CD4-positive, CD25-positive, alpha-beta regulatory T cell (primary cell): ENCODE measurements at regions not wholly inside any gene's neighbourhood (a gene's known extent, or its start where the extent isn't known, plus 50 kb on each side); places are given as distances from the start of the nearest gene placed in this dataset.

Source experiments
- ATAC-seq, 2 donors: fragments of 150-1000 bp; cut with Tn5 transposase; one replicate each; pipeline ENCODE4 v1.10.0; 2021; ENCODE audit warnings: low read depth in 2 of 2, moderate number of reproducible peaks in 2 of 2, moderate library complexity in 1 of 2
- DNase-seq, 3 donors: peaks; one replicate each; pipeline versions ENCODE4 v3.0.0 to v3.0.0-alpha.2; 2012 to 2022; ENCODE audit warnings: mixed read lengths in 1 of 3
- H3K27ac ChIP-seq: one replicate; pipeline ENCODE4 v1.7.0; 2013; ENCODE audit warnings: mild to moderate bottlenecking, low read length; ENCODE audit not compliant: insufficient read depth, poor library complexity, severe bottlenecking
- H3K27me3 ChIP-seq: one replicate; pipeline ENCODE4 v1.7.0; 2013; ENCODE audit warnings: low read length; ENCODE audit not compliant: control insufficient read depth, insufficient read depth
- H3K36me3 ChIP-seq: one replicate; pipeline ENCODE4 v1.7.0; 2013; ENCODE audit warnings: mild to moderate bottlenecking, low read length, moderate library complexity; ENCODE audit not compliant: control insufficient read depth, insufficient read depth
- H3K4me1 ChIP-seq: 2 replicates; pipeline ENCODE4 v1.7.0; 2013; ENCODE audit warnings: mild to moderate bottlenecking, low read length; ENCODE audit not compliant: insufficient read depth, control insufficient read depth, poor library complexity, severe bottlenecking
- H3K4me3 ChIP-seq: one replicate; pipeline ENCODE4 v1.7.0; 2013; ENCODE audit warnings: low read depth, mild to moderate bottlenecking, low read length, moderate library complexity
- H3K9me3 ChIP-seq, 2 experiments: 1 replicate in 1 of 2; 2 replicates in 1 of 2; pipeline ENCODE4 v1.7.0; 2013; ENCODE audit warnings: low read length in 2 of 2, mild to moderate bottlenecking in 1 of 2, moderate library complexity in 1 of 2; ENCODE audit not compliant: control insufficient read depth in 2 of 2
- H3K27ac Mint-ChIP-seq, 3 donors: one replicate each; pipeline ENCODE4 v1.8.0; 2020 to 2022; ENCODE audit warnings: mild to moderate bottlenecking in 3 of 3, mixed read lengths in 3 of 3, moderate library complexity in 2 of 3
- H3K27me3 Mint-ChIP-seq: one replicate; pipeline ENCODE4 v1.8.0; 2022; ENCODE audit warnings: mild to moderate bottlenecking, mixed read lengths
- H3K36me3 Mint-ChIP-seq: one replicate; pipeline ENCODE4 v1.8.0; 2020; ENCODE audit warnings: mixed read lengths
- H3K4me1 Mint-ChIP-seq, 4 donors: one replicate each; pipeline ENCODE4 v1.8.0; 2020 to 2022; ENCODE audit warnings: mixed read lengths in 4 of 4, mild to moderate bottlenecking in 1 of 4
- H3K4me3 Mint-ChIP-seq, 4 donors: one replicate each; pipeline ENCODE4 v1.8.0; 2020 to 2022; ENCODE audit warnings: mild to moderate bottlenecking in 4 of 4, mixed read lengths in 4 of 4, moderate library complexity in 3 of 4
- H3K9me3 Mint-ChIP-seq, 7 donors: one replicate each; pipeline ENCODE4 v1.8.0; 2020 to 2022; ENCODE audit warnings: mixed read lengths in 7 of 7, mild to moderate bottlenecking in 3 of 7, moderate library complexity in 2 of 7

- Mint-ChIP-seq H3K36me3 (no peaks in the 10 kb centered on the region), H3K27me3 (no peaks in the 10 kb centered on the region), H3K4me1 (no peaks in the 10 kb centered on the region), H3K27ac (no peak overlapping the region), H3K9me3 (peaks cover 0 to 12% (median 4%) of the 10 kb centered on the region in 7 donors), H3K4me3 (no peak overlapping the region)
- no peaks in the 10 kb centered on the region for H3K27me3 ChIP-seq
- ATAC-seq (no peak), DNase-seq (no peak)
- no peak overlapping the region for H3K4me3 ChIP-seq
- no peak overlapping the region for H3K27ac ChIP-seq
- no peaks in the 10 kb centered on the region for H3K4me1 ChIP-seq
- peaks cover under 1% of the 10 kb centered on the region in 2 experiments for H3K9me3 ChIP-seq
- no peaks in the 10 kb centered on the region for H3K36me3 ChIP-seq
These were observed 122.6 kb upstream of the IRX2 start for GRCh38 chr5:2874099-2874498.

GRCh38 chr5:2872676-2873075 lies 121.2 kb upstream of the IRX2 start:
- H3K27me3 ChIP-seq, result no peaks in the 10 kb centered on the region
- no peaks in the 10 kb centered on the region for H3K36me3 ChIP-seq
- no peaks in the 10 kb centered on the region for H3K9me3 ChIP-seq
- H3K4me3 Mint-ChIP-seq, result no peak overlapping the region
- peaks cover 0 to 6% (median 3%) of the 10 kb centered on the region in 7 donors for H3K9me3 Mint-ChIP-seq
- ATAC-seq, result no peak
- no peak overlapping the region for H3K27ac Mint-ChIP-seq
- H3K27ac ChIP-seq, result no peak overlapping the region
- no peaks in the 10 kb centered on the region for H3K4me1 ChIP-seq
- no peaks in the 10 kb centered on the region for H3K4me1 Mint-ChIP-seq
- no peaks in the 10 kb centered on the region for H3K27me3 Mint-ChIP-seq
- no peaks in the 10 kb centered on the region for H3K36me3 Mint-ChIP-seq
- DNase-seq, result no peak
- H3K4me3 ChIP-seq, result no peak overlapping the region

GRCh38 chr5:2871282-2871681 lies 119.8 kb upstream of the IRX2 start:
- Mint-ChIP-seq H3K4me3 (no peak overlapping the region), H3K9me3 (peaks cover 0 to 6% (median 3%) of the 10 kb centered on the region in 7 donors), H3K27ac (no peak overlapping the region), H3K4me1 (no peaks in the 10 kb centered on the region), H3K36me3 (no peaks in the 10 kb centered on the region), H3K27me3 (no peaks in the 10 kb centered on the region)
- Histone ChIP-seq H3K27ac (no peak overlapping the region), H3K4me1 (no peaks in the 10 kb centered on the region), H3K4me3 (no peak overlapping the region), H3K27me3 (no peaks in the 10 kb centered on the region), H3K9me3 (peaks cover 0 to 6% of the 10 kb centered on the region in 2 experiments), H3K36me3 (no peaks in the 10 kb centered on the region)
- ATAC-seq (no peak), DNase-seq (no peak)

GRCh38 chr5:2869471-2869870 lies 118.0 kb upstream of the IRX2 start:
- H3K27ac ChIP-seq, result no peak overlapping the region
- no peak for ATAC-seq
- Mint-ChIP-seq H3K9me3 (peaks cover 0 to 12% (median 4%) of the 10 kb centered on the region in 7 donors), H3K27me3 (no peaks in the 10 kb centered on the region), H3K36me3 (no peaks in the 10 kb centered on the region), H3K27ac (no peak overlapping the region), H3K4me3 (no peak overlapping the region), H3K4me1 (no peaks in the 10 kb centered on the region)
- no peaks in the 10 kb centered on the region for H3K4me1 ChIP-seq
- H3K4me3 ChIP-seq, result no peak overlapping the region
- no peak for DNase-seq
- no peaks in the 10 kb centered on the region for H3K27me3 ChIP-seq
- H3K36me3 ChIP-seq, result no peaks in the 10 kb centered on the region
- H3K9me3 ChIP-seq, result peaks cover 2 to 6% of the 10 kb centered on the region in 2 experiments

- H3K27ac ChIP-seq, result no peak overlapping the region
- H3K4me1 ChIP-seq, result no peaks in the 10 kb centered on the region
- H3K9me3 ChIP-seq, result peaks cover 2 to 13% of the 10 kb centered on the region in 2 experiments
- H3K4me1 Mint-ChIP-seq, result no peaks in the 10 kb centered on the region
- H3K36me3 ChIP-seq, result no peaks in the 10 kb centered on the region
- DNase-seq (no peak), ATAC-seq (no peak)
- H3K4me3 ChIP-seq, result no peak overlapping the region
- no peak overlapping the region for H3K27ac Mint-ChIP-seq
- no peaks in the 10 kb centered on the region for H3K36me3 Mint-ChIP-seq
- no peaks in the 10 kb centered on the region for H3K27me3 Mint-ChIP-seq
- H3K9me3 Mint-ChIP-seq, result peaks cover 0 to 12% (median 4%) of the 10 kb centered on the region in 7 donors
- no peaks in the 10 kb centered on the region for H3K27me3 ChIP-seq
- no peak overlapping the region for H3K4me3 Mint-ChIP-seq
These were observed 116.0 kb upstream of the IRX2 start for GRCh38 chr5:2867373-2867933.

GRCh38 chr5:2866662-2867372 lies 115.3 kb upstream of the IRX2 start:
- Histone ChIP-seq H3K27me3 (no peaks in the 10 kb centered on the region), H3K9me3 (peaks cover 3 to 13% of the 10 kb centered on the region in 2 experiments), H3K4me1 (no peaks in the 10 kb centered on the region), H3K36me3 (no peaks in the 10 kb centered on the region), H3K4me3 (no peak overlapping the region), H3K27ac (no peak overlapping the region)
- Mint-ChIP-seq H3K27ac (no peak overlapping the region), H3K4me3 (no peak overlapping the region), H3K9me3 (peaks cover 0 to 16% (median 4%) of the 10 kb centered on the region in 7 donors), H3K27me3 (no peaks in the 10 kb centered on the region), H3K36me3 (no peaks in the 10 kb centered on the region), H3K4me1 (no peaks in the 10 kb centered on the region)
- ATAC-seq (no peak), DNase-seq (no peak)

- DNase-seq (no peak), ATAC-seq (no peak)
- no peaks in the 10 kb centered on the region for H3K27me3 ChIP-seq
- H3K9me3 ChIP-seq, result peaks cover 5 to 13% of the 10 kb centered on the region in 2 experiments
- no peak overlapping the region for H3K4me3 ChIP-seq
- no peaks in the 10 kb centered on the region for H3K4me1 Mint-ChIP-seq
- no peak overlapping the region for H3K27ac ChIP-seq
- no peaks in the 10 kb centered on the region for H3K4me1 ChIP-seq
- H3K36me3 ChIP-seq, result no peaks in the 10 kb centered on the region
- no peaks in the 10 kb centered on the region for H3K36me3 Mint-ChIP-seq
- no peak overlapping the region for H3K27ac Mint-ChIP-seq
- H3K9me3 Mint-ChIP-seq, result peaks cover 0 to 17% (median 4%) of the 10 kb centered on the region in 7 donors
- H3K27me3 Mint-ChIP-seq, result no peaks in the 10 kb centered on the region
- no peak overlapping the region for H3K4me3 Mint-ChIP-seq
These were observed 114.4 kb upstream of the IRX2 start for GRCh38 chr5:2865856-2866255.
